Liver (tissue), 8 donors: ENCODE measurements at regions not wholly inside any gene's neighbourhood (a gene's known extent, or its start where the extent isn't known, plus 50 kb on each side); places are given as distances from the start of the nearest gene placed in this dataset.

Experiments used
- DNase-seq: peaks from one replicate; pipeline ENCODE4 v3.0.0-alpha.2; 2017; ENCODE audit warnings: low spot score
- H3K27ac ChIP-seq, 2 donors: one replicate each; pipeline ENCODE4 v1.7.0; 2013; ENCODE audit warnings: inconsistent platforms in 2 of 2, low read length in 2 of 2, control low read depth in 1 of 2, low read depth in 1 of 2, mild to moderate bottlenecking in 1 of 2
- H3K27me3 ChIP-seq, 4 donors: one replicate each; pipeline versions ENCODE4 v1.6.1 to v1.7.0; 2013; ENCODE audit warnings: low read length in 3 of 4, inconsistent platforms in 1 of 4, mild to moderate bottlenecking in 1 of 4, moderate library complexity in 1 of 4; ENCODE audit not compliant: control insufficient read depth in 4 of 4, insufficient read depth in 4 of 4
- H3K36me3 ChIP-seq, 4 donors: one replicate each; pipeline versions ENCODE4 v1.6.1 to v1.7.0; 2013; ENCODE audit warnings: low read length in 3 of 4, mild to moderate bottlenecking in 3 of 4, low read depth in 1 of 4, moderate library complexity in 1 of 4; ENCODE audit not compliant: control insufficient read depth in 4 of 4, insufficient read depth in 3 of 4
- H3K4me1 ChIP-seq, 4 donors: one replicate each; pipeline versions ENCODE4 v1.6.1 to v1.7.0; 2013; ENCODE audit warnings: low read length in 3 of 4, mild to moderate bottlenecking in 3 of 4, moderate library complexity in 1 of 4; ENCODE audit not compliant: control insufficient read depth in 4 of 4, insufficient read depth in 4 of 4
- H3K4me3 ChIP-seq, 3 donors: one replicate each; pipeline versions ENCODE4 v1.6.1 to v1.7.0; 2013; ENCODE audit warnings: low read length in 3 of 3, control low read depth in 1 of 3, low read depth in 1 of 3, mild to moderate bottlenecking in 1 of 3
- H3K9ac ChIP-seq, 2 donors: one replicate each; pipeline ENCODE4 v1.7.0; 2013; ENCODE audit warnings: low read length in 2 of 2, mild to moderate bottlenecking in 2 of 2, moderate library complexity in 2 of 2, control low read depth in 1 of 2, low read depth in 1 of 2
- H3K9me3 ChIP-seq, 4 donors: one replicate each; pipeline versions ENCODE4 v1.6.1 to v1.7.0; 2013; ENCODE audit warnings: low read length in 3 of 4; ENCODE audit not compliant: control insufficient read depth in 4 of 4
- ATF3 ChIP-seq: IDR thresholded peaks from 2 replicates; pipeline ENCODE4 v1.6.1; 2016; ENCODE audit warnings: antibody characterized with exemption
- CTCF ChIP-seq: fragments of 150-350 bp; IDR thresholded peaks from 2 replicates; pipeline ENCODE4 v1.5.1; 2017; ENCODE audit warnings: improper control_type of control experiment, low read depth, low read length; ENCODE audit not compliant: missing input control
- EGR1 ChIP-seq, 2 donors: IDR thresholded peaks; 2 replicates each; pipeline ENCODE4 v1.6.1; 2016 to 2018; ENCODE audit warnings: antibody characterized with exemption in 2 of 2, low read depth in 2 of 2
- FOXA1 ChIP-seq: IDR thresholded peaks from 2 replicates; pipeline ENCODE4 v1.6.1; 2016; ENCODE audit warnings: antibody characterized with exemption
- FOXA2 ChIP-seq: IDR thresholded peaks from 2 replicates; pipeline ENCODE4 v1.6.1; 2016; ENCODE audit warnings: antibody characterized with exemption
- GABPA ChIP-seq, 2 donors: IDR thresholded peaks in 1 of 2; conservative IDR thresholded peaks in 1 of 2; 2 replicates each; pipeline ENCODE4 v1.6.1; 2016; ENCODE audit warnings: antibody characterized with exemption in 2 of 2, mild to moderate bottlenecking in 1 of 2, moderate library complexity in 1 of 2
- HNF4A ChIP-seq, 2 donors: conservative IDR thresholded peaks; 2 replicates each; pipeline ENCODE4 v1.6.1; 2016; ENCODE audit warnings: antibody characterized with exemption in 2 of 2, mild to moderate bottlenecking in 2 of 2
- HNF4G ChIP-seq: IDR thresholded peaks from 2 replicates; pipeline ENCODE4 v1.6.1; 2016; ENCODE audit warnings: antibody characterized with exemption
- JUND ChIP-seq, 2 donors: IDR thresholded peaks; 2 replicates each; pipeline ENCODE4 v1.6.1; 2016; ENCODE audit warnings: antibody characterized with exemption in 2 of 2
- MAX ChIP-seq: IDR thresholded peaks from 2 replicates; pipeline ENCODE4 v1.6.1; 2016; ENCODE audit warnings: antibody characterized with exemption
- NR2F2 ChIP-seq: IDR thresholded peaks from 2 replicates; pipeline ENCODE4 v1.6.1; 2016; ENCODE audit warnings: antibody characterized with exemption
- RAD21 ChIP-seq, 2 donors: IDR thresholded peaks; 2 replicates each; pipeline ENCODE4 v1.6.1; 2016; ENCODE audit warnings: antibody characterized with exemption in 2 of 2, mild to moderate bottlenecking in 2 of 2
- REST ChIP-seq: IDR thresholded peaks from 2 replicates; pipeline ENCODE4 v1.6.1; 2016; ENCODE audit warnings: antibody characterized with exemption, mild to moderate bottlenecking
- RXRA ChIP-seq, 2 donors: IDR thresholded peaks; 2 replicates each; pipeline ENCODE4 v1.6.1; 2017 to 2018; ENCODE audit warnings: antibody characterized with exemption in 2 of 2, mild to moderate bottlenecking in 1 of 2
- SP1 ChIP-seq: IDR thresholded peaks from 2 replicates; pipeline ENCODE4 v1.6.1; 2018; ENCODE audit warnings: antibody characterized with exemption, mild to moderate bottlenecking
- TAF1 ChIP-seq: conservative IDR thresholded peaks from 2 replicates; pipeline ENCODE4 v1.6.1; 2016; ENCODE audit warnings: antibody characterized with exemption, mild to moderate bottlenecking
- YY1 ChIP-seq: IDR thresholded peaks from 2 replicates; pipeline ENCODE4 v1.6.1; 2016; ENCODE audit warnings: antibody characterized with exemption, mild to moderate bottlenecking
- WGBS: extraction: QIAGEN DNeasy Blood & Tissue Kit; methylation state at CpG from one replicate; pipeline ENCODE4 v1.1.7; 2013; 5-methylcytosine and 5-hydroxymethylcytosine counted together
- donor health status: healthy.
- donor health status: healthy.
- donor health status: healthy.
- donor health status: healthy.
- donor health status: healthy.

GRCh38 chr10:53166325-53166724 lies 393.7 kb upstream of the MBL2 start:
- Histone ChIP-seq H3K4me3 (no peak overlapping the region), H3K27ac (no peak overlapping the region), H3K9me3 (no peaks in the 10 kb centered on the region), H3K4me1 (peaks cover 0 to 4% (median 0%) of the 10 kb centered on the region in 4 donors), H3K27me3 (no peaks in the 10 kb centered on the region), H3K9ac (no peak overlapping the region), H3K36me3 (no peaks in the 10 kb centered on the region)
- 85% methylated on average over 3 of the region's 3 CpGs for WGBS
- no peak for DNase-seq
- TF ChIP-seq ATF3 (no peak), HNF4A (conservative IDR thresholded peaks at IDR 0.05) (no peak), YY1 (no peak), GABPA (IDR thresholded peaks at IDR 0.05 in 1 of 2, conservative IDR thresholded peaks at IDR 0.05 in 1 of 2) (no peak), NR2F2 (no peak), RAD21 (IDR thresholded peaks at IDR 0.05) (no peak), SP1 (no peak), RXRA (IDR thresholded peaks at IDR 0.05) (no peak), FOXA2 (no peak)

- TF ChIP-seq MAX = no peak
- TF ChIP-seq HNF4G = no peak
- no peak for TF ChIP-seq ATF3
- TF ChIP-seq REST = no peak
- TF ChIP-seq NR2F2 = no peak
- TF ChIP-seq TAF1 = no peak
- Histone ChIP-seq H3K9me3 (no peaks in the 10 kb centered on the region), H3K27me3 (no peaks in the 10 kb centered on the region), H3K27ac (no peak overlapping the region), H3K4me3 (no peak overlapping the region), H3K4me1 (peaks cover 0 to 4% (median 0%) of the 10 kb centered on the region in 4 donors), H3K9ac (no peak overlapping the region), H3K36me3 (no peaks in the 10 kb centered on the region)
- DNase-seq = no peak
- 68% methylated on average over 3 of the region's 3 CpGs for WGBS
Observed at GRCh38 chr10:53162856-53163255, 390.3 kb upstream of the MBL2 start.

- H3K9ac ChIP-seq = no peak overlapping the region
- no peak overlapping the region for H3K27ac ChIP-seq
- H3K27me3 ChIP-seq = no peaks in the 10 kb centered on the region
- H3K4me1 ChIP-seq = peaks cover 0 to 4% (median 0%) of the 10 kb centered on the region in 4 donors
- no peak for DNase-seq
- H3K9me3 ChIP-seq = no peaks in the 10 kb centered on the region
- H3K36me3 ChIP-seq = no peaks in the 10 kb centered on the region
- H3K4me3 ChIP-seq = no peak overlapping the region
- no peak for TF ChIP-seq GABPA (IDR thresholded peaks at IDR 0.05 in 1 of 2, conservative IDR thresholded peaks at IDR 0.05 in 1 of 2)
- no peak for TF ChIP-seq EGR1 (IDR thresholded peaks at IDR 0.05; ENCODE audit: low read depth in 2 of 2)
- TF ChIP-seq REST = no peak
- no peak for TF ChIP-seq FOXA1
- TF ChIP-seq NR2F2 = no peak
- no peak for TF ChIP-seq CTCF
- no peak for TF ChIP-seq TAF1
- no peak for TF ChIP-seq FOXA2
- TF ChIP-seq RXRA (IDR thresholded peaks at IDR 0.05) = no peak
- TF ChIP-seq HNF4A (conservative IDR thresholded peaks at IDR 0.05) = no peak
- no peak for TF ChIP-seq JUND (IDR thresholded peaks at IDR 0.05)
- TF ChIP-seq YY1 = no peak
Observed at GRCh38 chr10:53161231-53161630, 388.6 kb upstream of the MBL2 start.
